ENCODE measurements at regions not wholly inside any gene's neighbourhood (a gene's known extent, or its start where the extent isn't known, plus 50 kb on each side); places are given as distances from the start of the nearest gene placed in this dataset.
"Not testable (repeated sequence)": the region's sequence is repeated elsewhere in the genome, so short reads cannot be mapped to it uniquely, and the experiment has no call there.

GRCh38 chrX:52261125-52261462 is 76.4 kb downstream of the MAGED4 start:
- Histone ChIP-seq H3K4me3 (ENCODE audit: low read length in 3 of 3) (peak overlapping the region in 2 of 3 donors; percentile 85 to 96), H3K9ac (ENCODE audit: low read depth in 1 of 3, low read length in 3 of 3) (peak overlapping the region in 1 of 3 donors; percentile 81), H3K36me3 (ENCODE audit: control insufficient read depth in 3 of 3, insufficient read depth in 3 of 3, low read length in 3 of 3) (no peaks in the 10 kb centered on the region), H3K27me3 (ENCODE audit: control insufficient read depth in 3 of 3, insufficient read depth in 3 of 3, low read length in 3 of 3) (peaks cover 0 to 10% (median 0%) of the 10 kb centered on the region in 3 donors), H3K4me1 (ENCODE audit: control insufficient read depth in 3 of 3, insufficient read depth in 3 of 3, low read length in 3 of 3) (peaks cover 0 to 10% (median 3%) of the 10 kb centered on the region in 3 donors), H3K27ac (ENCODE audit: low read depth, low read length) (no peak overlapping the region), H3K9me3 (ENCODE audit: control insufficient read depth in 3 of 3, low read length in 3 of 3) (no peaks in the 10 kb centered on the region)

DNA sequence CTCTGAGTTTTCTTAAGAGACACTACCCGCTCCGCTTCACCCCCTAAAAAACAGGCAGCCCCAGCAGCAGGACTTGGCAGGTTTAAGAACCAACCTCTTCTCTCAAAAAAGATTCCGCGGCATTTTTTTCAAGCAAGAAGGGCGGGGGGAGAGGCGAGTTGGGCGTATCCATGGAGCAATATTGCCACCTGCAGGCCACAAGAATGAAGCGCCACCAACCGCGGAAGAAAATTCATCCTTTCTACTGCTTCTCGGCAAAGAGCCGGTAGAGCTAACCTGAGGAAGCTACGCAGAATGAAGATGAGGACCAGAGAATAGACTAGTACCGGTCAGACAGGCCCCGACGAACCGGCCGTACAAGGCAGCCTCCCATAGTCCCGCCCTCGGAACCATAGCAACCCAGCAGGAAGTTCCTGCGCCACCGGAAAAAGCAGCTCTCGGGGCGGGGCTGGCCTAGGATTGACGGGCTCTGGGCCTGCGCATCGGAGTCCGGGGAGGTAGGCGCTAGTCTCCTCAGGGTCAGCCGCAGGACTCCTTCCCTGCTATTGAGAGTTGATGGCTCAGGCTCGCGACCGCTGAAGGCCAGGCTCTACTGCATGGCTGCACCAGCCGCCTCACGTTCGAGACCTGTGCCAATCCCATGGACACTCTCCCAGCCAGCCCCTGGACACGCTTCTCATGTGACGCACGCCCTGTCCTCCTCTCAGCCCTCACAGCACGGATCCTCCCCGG is 76.9 kb downstream of the MAGED4 start:
- Histone ChIP-seq H3K27ac (ENCODE audit: low read depth, low read length) (peak overlapping the region; percentile 86), H3K9me3 (ENCODE audit: control insufficient read depth in 3 of 3, low read length in 3 of 3) (no peaks in the 10 kb centered on the region), H3K36me3 (ENCODE audit: control insufficient read depth in 3 of 3, insufficient read depth in 3 of 3, low read length in 3 of 3) (no peaks in the 10 kb centered on the region), H3K9ac (ENCODE audit: low read depth in 1 of 3, low read length in 3 of 3) (peak overlapping the region; percentile 81 to 85 (median 81)), H3K27me3 (ENCODE audit: control insufficient read depth in 3 of 3, insufficient read depth in 3 of 3, low read length in 3 of 3) (peaks cover 0 to 8% (median 0%) of the 10 kb centered on the region in 3 donors), H3K4me1 (ENCODE audit: control insufficient read depth in 3 of 3, insufficient read depth in 3 of 3, low read length in 3 of 3) (peaks cover 0 to 10% (median 3%) of the 10 kb centered on the region in 3 donors), H3K4me3 (ENCODE audit: low read length in 3 of 3) (peak overlapping the region; percentile 85 to 96 (median 85))

DNA sequence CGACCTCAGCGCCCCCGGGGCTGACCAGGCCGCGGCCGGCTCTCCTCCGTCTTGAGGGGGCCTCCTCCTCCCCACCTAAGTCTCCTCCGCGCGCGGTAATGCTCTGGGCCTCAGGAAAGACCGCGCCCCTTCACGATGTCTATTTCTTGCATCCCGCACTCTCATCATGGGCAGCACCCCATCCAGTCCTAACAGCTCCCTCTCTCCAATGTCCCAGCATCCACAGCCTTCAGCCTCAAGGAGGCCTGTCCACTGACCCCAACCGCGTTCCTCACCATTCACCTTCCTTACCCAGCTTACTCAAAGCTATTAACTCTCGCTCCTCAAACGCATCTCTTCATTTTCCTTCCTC is 77.5 kb downstream of the MAGED4 start:
- Histone ChIP-seq H3K36me3 (ENCODE audit: control insufficient read depth in 3 of 3, insufficient read depth in 3 of 3, low read length in 3 of 3) (no peaks in the 10 kb centered on the region), H3K9me3 (ENCODE audit: control insufficient read depth in 3 of 3, low read length in 3 of 3) (no peaks in the 10 kb centered on the region), H3K27me3 (ENCODE audit: control insufficient read depth in 3 of 3, insufficient read depth in 3 of 3, low read length in 3 of 3) (peaks cover 0 to 7% (median 0%) of the 10 kb centered on the region in 3 donors), H3K4me3 (ENCODE audit: low read length in 3 of 3) (peak overlapping the region; percentile 85 to 96 (median 85)), H3K4me1 (ENCODE audit: control insufficient read depth in 3 of 3, insufficient read depth in 3 of 3, low read length in 3 of 3) (peaks cover 0 to 10% (median 3%) of the 10 kb centered on the region in 3 donors), H3K9ac (ENCODE audit: low read depth in 1 of 3, low read length in 3 of 3) (peak overlapping the region; percentile 81 to 85 (median 81)), H3K27ac (ENCODE audit: low read depth, low read length) (peak overlapping the region; percentile 86)

DNA sequence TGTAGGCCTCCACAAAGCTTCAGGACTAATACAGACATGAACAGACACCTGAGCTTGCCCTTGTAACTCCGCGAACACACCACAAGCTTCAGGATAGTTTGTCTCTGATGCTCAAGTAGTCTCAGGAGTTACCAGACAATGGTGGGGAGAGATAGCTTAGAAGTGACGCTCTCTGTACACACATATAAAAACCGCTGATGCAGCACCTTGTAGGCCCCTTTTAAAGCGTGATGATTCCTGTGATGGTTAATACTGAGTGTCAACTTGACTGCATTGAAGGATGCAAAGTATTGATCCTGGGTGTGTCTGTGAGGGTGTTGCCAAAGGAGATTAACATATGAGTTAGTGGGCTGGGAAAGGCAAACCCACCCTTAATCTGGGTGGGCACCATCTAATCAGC is 78.7 kb downstream of the MAGED4 start:
- H3K4me3 ChIP-seq (ENCODE audit: low read length in 3 of 3): no peak overlapping the region
- H3K4me1 ChIP-seq (ENCODE audit: control insufficient read depth in 3 of 3, insufficient read depth in 3 of 3, low read length in 3 of 3): peaks cover 0 to 10% (median 3%) of the 10 kb centered on the region in 3 donors
- no peak overlapping the region for H3K9ac ChIP-seq (ENCODE audit: low read depth in 1 of 3, low read length in 3 of 3)
- H3K36me3 ChIP-seq (ENCODE audit: control insufficient read depth in 3 of 3, insufficient read depth in 3 of 3, low read length in 3 of 3): no peaks in the 10 kb centered on the region
- H3K9me3 ChIP-seq (ENCODE audit: control insufficient read depth in 3 of 3, low read length in 3 of 3): no peaks in the 10 kb centered on the region
- H3K27ac ChIP-seq (ENCODE audit: low read depth, low read length): no peak overlapping the region
- peaks cover 0 to 7% (median 0%) of the 10 kb centered on the region in 3 donors for H3K27me3 ChIP-seq (ENCODE audit: control insufficient read depth in 3 of 3, insufficient read depth in 3 of 3, low read length in 3 of 3)

DNA sequence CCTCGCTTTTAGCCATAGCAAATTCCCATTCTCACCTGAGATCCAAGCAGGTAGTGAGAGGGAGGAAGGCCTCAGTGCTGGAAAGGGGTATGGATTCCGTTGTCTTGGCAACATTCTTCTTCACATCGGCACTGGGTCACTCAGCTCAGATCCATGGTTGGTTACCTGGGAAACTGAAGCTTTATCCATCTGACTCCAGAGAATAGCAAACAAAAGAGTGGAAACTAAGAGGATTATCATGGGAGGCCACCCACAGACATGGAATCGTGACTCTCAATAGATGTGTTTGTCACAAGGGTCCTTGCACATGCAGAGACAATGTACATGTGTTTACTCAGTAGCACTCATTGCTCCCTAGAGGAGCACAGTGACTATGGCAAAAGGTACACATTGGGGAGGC is 81.0 kb downstream of the MAGED4 start:
- H3K4me3 ChIP-seq (ENCODE audit: low read length in 3 of 3): no peak overlapping the region
- H3K9me3 ChIP-seq (ENCODE audit: control insufficient read depth in 3 of 3, low read length in 3 of 3): no peaks in the 10 kb centered on the region

DNA sequence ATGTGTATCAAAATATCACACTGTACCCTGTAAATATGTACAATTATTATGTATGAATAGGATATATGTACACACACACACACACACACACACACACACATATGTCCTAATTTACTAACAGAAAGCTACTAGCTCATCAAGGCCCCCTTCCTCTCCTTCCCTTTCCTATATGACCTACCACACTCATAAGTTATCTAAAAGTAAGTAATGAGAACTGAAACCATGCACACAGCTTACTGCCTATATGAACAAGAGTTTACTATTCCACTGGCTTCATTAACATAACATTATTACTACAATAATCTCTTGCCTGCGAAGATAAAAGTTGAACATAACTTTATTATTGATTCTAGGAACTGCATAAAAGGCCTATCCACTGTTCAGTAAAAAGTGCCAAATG is 83.8 kb downstream of the MAGED4 start:
- H3K27ac ChIP-seq (ENCODE audit: low read depth, low read length); H3K9ac ChIP-seq (ENCODE audit: low read depth in 1 of 3, low read length in 3 of 3); H3K27me3 ChIP-seq (ENCODE audit: control insufficient read depth in 3 of 3, insufficient read depth in 3 of 3, low read length in 3 of 3); H3K4me1 ChIP-seq (ENCODE audit: control insufficient read depth in 3 of 3, insufficient read depth in 3 of 3, low read length in 3 of 3); H3K4me3 ChIP-seq (ENCODE audit: low read length in 3 of 3); H3K9me3 ChIP-seq (ENCODE audit: control insufficient read depth in 3 of 3, low read length in 3 of 3); H3K36me3 ChIP-seq (ENCODE audit: control insufficient read depth in 3 of 3, insufficient read depth in 3 of 3, low read length in 3 of 3): not testable (repeated sequence)

More for the DNA sequence above, 81.0 kb downstream of the MAGED4 start:
- Histone ChIP-seq H3K27ac (ENCODE audit: low read depth, low read length) (no peak overlapping the region), H3K9ac (ENCODE audit: low read depth in 1 of 3, low read length in 3 of 3) (no peak overlapping the region), H3K27me3 (ENCODE audit: control insufficient read depth in 3 of 3, insufficient read depth in 3 of 3, low read length in 3 of 3) (peaks cover 0 to 7% (median 0%) of the 10 kb centered on the region in 3 donors), H3K36me3 (ENCODE audit: control insufficient read depth in 3 of 3, insufficient read depth in 3 of 3, low read length in 3 of 3) (no peaks in the 10 kb centered on the region), H3K4me1 (ENCODE audit: control insufficient read depth in 3 of 3, insufficient read depth in 3 of 3, low read length in 3 of 3) (peaks cover 0 to 10% (median 3%) of the 10 kb centered on the region in 3 donors)

GRCh38 chrX:52270453-52271116 is 85.9 kb downstream of the MAGED4 start:
- no peaks in the 10 kb centered on the region for H3K36me3 ChIP-seq (ENCODE audit: control insufficient read depth in 3 of 3, insufficient read depth in 3 of 3, low read length in 3 of 3)
- H3K4me1 ChIP-seq (ENCODE audit: control insufficient read depth in 3 of 3, insufficient read depth in 3 of 3, low read length in 3 of 3): no peaks in the 10 kb centered on the region
- no peak overlapping the region for H3K4me3 ChIP-seq (ENCODE audit: low read length in 3 of 3)
- no peak overlapping the region for H3K9ac ChIP-seq (ENCODE audit: low read depth in 1 of 3, low read length in 3 of 3)
- H3K9me3 ChIP-seq (ENCODE audit: control insufficient read depth in 3 of 3, low read length in 3 of 3): no peaks in the 10 kb centered on the region
- H3K27ac ChIP-seq (ENCODE audit: low read depth, low read length): no peak overlapping the region
- peaks cover 0 to 7% (median 0%) of the 10 kb centered on the region in 3 donors for H3K27me3 ChIP-seq (ENCODE audit: control insufficient read depth in 3 of 3, insufficient read depth in 3 of 3, low read length in 3 of 3)

DNA sequence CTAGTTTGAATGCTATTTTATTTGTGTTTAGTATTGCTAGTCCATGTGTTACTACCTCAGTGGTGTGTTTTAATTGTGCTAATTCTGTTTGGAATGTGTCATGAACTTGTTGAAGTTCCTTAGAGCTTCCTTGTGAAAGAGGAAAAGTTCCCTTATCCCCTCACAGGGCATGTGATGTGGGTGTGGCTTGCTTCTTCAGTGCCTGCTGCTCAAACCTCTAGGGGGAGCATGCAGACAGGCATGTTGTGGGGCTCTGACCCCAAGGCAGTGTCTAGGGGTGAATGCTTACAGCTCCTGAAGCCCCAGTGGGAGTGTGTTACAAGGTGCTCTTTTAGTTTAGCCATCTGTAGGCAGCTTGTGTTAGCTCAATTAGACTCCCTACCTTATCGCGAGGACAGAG is 86.5 kb downstream of the MAGED4 start:
- Histone ChIP-seq H3K9ac (ENCODE audit: low read depth in 1 of 3, low read length in 3 of 3) (no peak overlapping the region), H3K27ac (ENCODE audit: low read depth, low read length) (no peak overlapping the region), H3K4me1 (ENCODE audit: control insufficient read depth in 3 of 3, insufficient read depth in 3 of 3, low read length in 3 of 3) (no peaks in the 10 kb centered on the region), H3K4me3 (ENCODE audit: low read length in 3 of 3) (no peak overlapping the region), H3K27me3 (ENCODE audit: control insufficient read depth in 3 of 3, insufficient read depth in 3 of 3, low read length in 3 of 3) (peaks cover 0 to 5% (median 0%) of the 10 kb centered on the region in 3 donors), H3K36me3 (ENCODE audit: control insufficient read depth in 3 of 3, insufficient read depth in 3 of 3, low read length in 3 of 3) (no peaks in the 10 kb centered on the region), H3K9me3 (ENCODE audit: control insufficient read depth in 3 of 3, low read length in 3 of 3) (no peaks in the 10 kb centered on the region)

DNA sequence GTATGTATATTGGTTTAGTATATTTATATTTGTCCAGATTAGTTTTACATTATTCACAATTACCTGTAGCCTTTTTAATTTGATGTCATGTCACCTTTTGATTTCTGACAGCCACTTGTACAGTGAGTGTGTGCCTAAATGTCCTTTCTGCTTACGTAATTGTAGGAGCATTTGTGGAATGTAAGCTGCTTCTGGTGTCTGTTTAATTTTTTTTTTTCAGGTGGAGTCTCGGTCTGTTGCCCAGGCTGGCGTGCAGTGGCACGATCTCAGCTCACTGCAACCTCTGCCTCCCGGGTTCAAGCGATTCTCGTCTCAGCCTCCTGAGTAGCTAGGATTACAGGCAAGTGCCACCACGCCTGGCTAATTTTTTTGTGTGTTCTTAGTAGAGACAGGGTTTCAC is 91.2 kb upstream of the XAGE2 start:
- no peaks in the 10 kb centered on the region for H3K4me1 ChIP-seq (ENCODE audit: control insufficient read depth in 3 of 3, insufficient read depth in 3 of 3, low read length in 3 of 3)

GRCh38 chrX:52280812-52281211 is 88.0 kb upstream of the XAGE2 start:
- H3K9me3 ChIP-seq (ENCODE audit: control insufficient read depth in 3 of 3, low read length in 3 of 3): no peaks in the 10 kb centered on the region
- no peak overlapping the region for H3K4me3 ChIP-seq (ENCODE audit: low read length in 3 of 3)
- H3K9ac ChIP-seq (ENCODE audit: low read depth in 1 of 3, low read length in 3 of 3): no peak overlapping the region
- no peaks in the 10 kb centered on the region for H3K4me1 ChIP-seq (ENCODE audit: control insufficient read depth in 3 of 3, insufficient read depth in 3 of 3, low read length in 3 of 3)
- H3K27ac ChIP-seq (ENCODE audit: low read depth, low read length): no peak overlapping the region
- no peaks in the 10 kb centered on the region for H3K36me3 ChIP-seq (ENCODE audit: control insufficient read depth in 3 of 3, insufficient read depth in 3 of 3, low read length in 3 of 3)
- H3K27me3 ChIP-seq (ENCODE audit: control insufficient read depth in 3 of 3, insufficient read depth in 3 of 3, low read length in 3 of 3): peaks cover 0 to 5% (median 0%) of the 10 kb centered on the region in 3 donors

More for the DNA sequence above, 91.2 kb upstream of the XAGE2 start:
- H3K27ac ChIP-seq (ENCODE audit: low read depth, low read length): no peak overlapping the region
- H3K9me3 ChIP-seq (ENCODE audit: control insufficient read depth in 3 of 3, low read length in 3 of 3): no peaks in the 10 kb centered on the region
- H3K27me3 ChIP-seq (ENCODE audit: control insufficient read depth in 3 of 3, insufficient read depth in 3 of 3, low read length in 3 of 3): peaks cover 0 to 5% (median 0%) of the 10 kb centered on the region in 3 donors
- H3K36me3 ChIP-seq (ENCODE audit: control insufficient read depth in 3 of 3, insufficient read depth in 3 of 3, low read length in 3 of 3): no peaks in the 10 kb centered on the region
- no peak overlapping the region for H3K4me3 ChIP-seq (ENCODE audit: low read length in 3 of 3)
- H3K9ac ChIP-seq (ENCODE audit: low read depth in 1 of 3, low read length in 3 of 3): no peak overlapping the region
